Fibroblast of lung (primary cell): ENCODE measurements at regions not wholly inside any gene's neighbourhood (a gene's known extent, or its start where the extent isn't known, plus 50 kb on each side); places are given as distances from the start of the nearest gene placed in this dataset.

ENCODE experiments used
- DNase-seq, 2 donors: peaks; one replicate each; pipeline versions ENCODE4 v3.0.0 to v3.0.0-alpha.2; 2010; ENCODE audit warnings: low read depth in 2 of 2
- H2AFZ ChIP-seq: 2 replicates; pipeline ENCODE4 v1.5.1; 2012; ENCODE audit warnings: low read length, control low read depth, inconsistent platforms
- H3K27ac ChIP-seq: 2 replicates; pipeline ENCODE4 v1.5.1; 2011; ENCODE audit warnings: low read length, control low read depth; ENCODE audit not compliant: insufficient read depth
- H3K27me3 ChIP-seq: 2 replicates; pipeline ENCODE4 v1.5.1; 2011; ENCODE audit warnings: mild to moderate bottlenecking, low read length; ENCODE audit not compliant: control insufficient read depth, insufficient read depth
- H3K36me3 ChIP-seq: 2 replicates; pipeline ENCODE4 v1.5.1; 2011; ENCODE audit warnings: low read length; ENCODE audit not compliant: control insufficient read depth, insufficient read depth
- H3K4me1 ChIP-seq: 2 replicates; pipeline ENCODE4 v1.5.1; 2011; ENCODE audit warnings: low read length; ENCODE audit not compliant: control insufficient read depth, insufficient read depth; ENCODE audit errors: extremely low read depth
- H3K4me2 ChIP-seq: 2 replicates; pipeline ENCODE4 v1.5.1; 2011; ENCODE audit warnings: low read length, control low read depth; ENCODE audit not compliant: insufficient read depth; ENCODE audit errors: extremely low read depth
- H3K4me3 ChIP-seq, 4 experiments: fragments of 200-600 bp in 1 of 4; sonication (generic) in 1 of 4; replicated peaks in 1 of 4; 2 replicates each; pipeline ENCODE4 v1.5.1; 2011 to 2016; ENCODE audit warnings: low read length in 4 of 4, low read depth in 3 of 4, mild to moderate bottlenecking in 3 of 4, control low read depth in 2 of 4, inconsistent platforms in 1 of 4, mixed read lengths in 1 of 4; ENCODE audit not compliant: insufficient read depth in 1 of 4; ENCODE audit errors: control extremely low read depth in 1 of 4
- H3K79me2 ChIP-seq: 2 replicates; pipeline ENCODE4 v1.5.1; 2012; ENCODE audit warnings: mild to moderate bottlenecking, low read length, inconsistent platforms; ENCODE audit not compliant: control insufficient read depth, insufficient read depth
- H3K9ac ChIP-seq: 2 replicates; pipeline ENCODE4 v1.5.1; 2011; ENCODE audit warnings: mild to moderate bottlenecking, low read length, control low read depth; ENCODE audit not compliant: insufficient read depth
- H3K9me3 ChIP-seq: 2 replicates; pipeline ENCODE4 v1.5.1; 2012; ENCODE audit warnings: low read depth, low read length; ENCODE audit not compliant: control insufficient read depth, insufficient read depth
- H4K20me1 ChIP-seq: 2 replicates; pipeline ENCODE4 v1.5.1; 2011; ENCODE audit warnings: low read length; ENCODE audit not compliant: control insufficient read depth, insufficient read depth; ENCODE audit errors: extremely low read depth
- EZH2 ChIP-seq: IDR thresholded peaks from 2 replicates; pipeline ENCODE4 v1.5.1; 2012; ENCODE audit warnings: low read length, control low read depth, mild to moderate bottlenecking; ENCODE audit errors: missing control alignments
- TF ChIP-seq, protein P1 (sequence below), 2 donors: IDR thresholded peaks in 1 of 2; conservative IDR thresholded peaks in 1 of 2; 1 replicate in 1 of 2; 2 replicates in 1 of 2; pipeline ENCODE4 v1.5.1; 2011 to 2012; ENCODE audit warnings: low read length in 2 of 2, control low read depth in 1 of 2, inconsistent platforms in 1 of 2, low read depth in 1 of 2, mild to moderate bottlenecking in 1 of 2

DNA sequence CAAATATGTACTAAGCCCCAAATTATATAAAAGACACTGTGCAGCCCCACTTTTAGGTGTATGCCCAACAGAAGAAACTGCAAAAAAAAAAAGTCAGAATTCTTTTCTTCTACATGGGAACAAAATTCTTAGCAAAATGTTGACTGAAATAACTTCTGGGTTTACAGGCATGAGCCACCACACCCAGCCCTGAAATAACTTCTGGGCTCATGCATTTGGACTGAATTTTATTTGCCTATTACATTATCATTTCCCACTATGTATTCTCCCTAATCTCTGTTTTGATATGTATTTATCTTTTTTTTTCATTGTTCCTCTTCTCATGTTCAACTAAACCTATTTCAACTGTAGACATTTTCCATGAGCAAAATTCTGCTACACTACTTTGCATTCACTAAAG, 169.2 kb downstream of the GRIN2B start:
- Histone ChIP-seq H2AFZ (no peak overlapping the region), H3K27ac (no peak overlapping the region), H3K9ac (no peak overlapping the region), H4K20me1 (no peaks in the 10 kb centered on the region), H3K9me3 (no peaks in the 10 kb centered on the region), H3K79me2 (no peaks in the 10 kb centered on the region), H3K4me2 (no peak overlapping the region), H3K4me3 (no peak overlapping the region), H3K4me1 (no peaks in the 10 kb centered on the region), H3K36me3 (no peaks in the 10 kb centered on the region), H3K27me3 (no peaks in the 10 kb centered on the region)
- no peak for DNase-seq
- no peak for TF ChIP-seq EZH2
- TF ChIP-seq, protein P1, sequence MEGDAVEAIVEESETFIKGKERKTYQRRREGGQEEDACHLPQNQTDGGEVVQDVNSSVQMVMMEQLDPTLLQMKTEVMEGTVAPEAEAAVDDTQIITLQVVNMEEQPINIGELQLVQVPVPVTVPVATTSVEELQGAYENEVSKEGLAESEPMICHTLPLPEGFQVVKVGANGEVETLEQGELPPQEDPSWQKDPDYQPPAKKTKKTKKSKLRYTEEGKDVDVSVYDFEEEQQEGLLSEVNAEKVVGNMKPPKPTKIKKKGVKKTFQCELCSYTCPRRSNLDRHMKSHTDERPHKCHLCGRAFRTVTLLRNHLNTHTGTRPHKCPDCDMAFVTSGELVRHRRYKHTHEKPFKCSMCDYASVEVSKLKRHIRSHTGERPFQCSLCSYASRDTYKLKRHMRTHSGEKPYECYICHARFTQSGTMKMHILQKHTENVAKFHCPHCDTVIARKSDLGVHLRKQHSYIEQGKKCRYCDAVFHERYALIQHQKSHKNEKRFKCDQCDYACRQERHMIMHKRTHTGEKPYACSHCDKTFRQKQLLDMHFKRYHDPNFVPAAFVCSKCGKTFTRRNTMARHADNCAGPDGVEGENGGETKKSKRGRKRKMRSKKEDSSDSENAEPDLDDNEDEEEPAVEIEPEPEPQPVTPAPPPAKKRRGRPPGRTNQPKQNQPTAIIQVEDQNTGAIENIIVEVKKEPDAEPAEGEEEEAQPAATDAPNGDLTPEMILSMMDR (conservative IDR thresholded peaks at IDR 0.05 in 1 of 2, IDR thresholded peaks at IDR 0.05 in 1 of 2; ENCODE audit: low read depth in 1 of 2, low read length in 2 of 2), result no peak

DNA sequence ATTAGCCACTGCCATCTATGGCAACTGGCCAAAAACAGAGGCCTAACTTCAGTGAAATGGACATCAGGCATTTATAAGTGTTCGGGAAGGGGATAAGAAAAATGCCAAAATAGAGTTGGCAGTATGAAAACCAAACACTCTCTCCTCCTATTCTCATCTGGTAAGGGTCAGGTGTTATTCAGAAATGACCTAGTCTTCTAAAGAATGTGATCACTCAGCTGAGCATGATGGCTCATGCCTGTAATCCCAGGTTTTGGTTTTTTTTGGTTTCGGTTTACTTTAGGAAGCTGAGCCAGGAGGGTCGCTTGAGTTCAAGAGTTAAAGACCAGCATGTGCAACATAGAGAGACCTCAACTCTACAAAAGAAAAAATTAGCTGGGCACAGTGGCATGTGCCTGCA, 170.3 kb downstream of the GRIN2B start:
- TF ChIP-seq EZH2, result no peak
- TF ChIP-seq, protein P1 (conservative IDR thresholded peaks at IDR 0.05 in 1 of 2, IDR thresholded peaks at IDR 0.05 in 1 of 2; ENCODE audit: low read depth in 1 of 2, low read length in 2 of 2), result no peak
- no peak overlapping the region for H3K9ac ChIP-seq
- no peak overlapping the region for H3K4me2 ChIP-seq
- no peaks in the 10 kb centered on the region for H4K20me1 ChIP-seq
- H3K27me3 ChIP-seq, result no peaks in the 10 kb centered on the region
- no peaks in the 10 kb centered on the region for H3K4me1 ChIP-seq
- H2AFZ ChIP-seq, result no peak overlapping the region
- H3K4me3 ChIP-seq, result no peak overlapping the region
- DNase-seq, result no peak
- H3K36me3 ChIP-seq, result no peaks in the 10 kb centered on the region
- H3K9me3 ChIP-seq, result no peaks in the 10 kb centered on the region
- H3K27ac ChIP-seq, result no peak overlapping the region
- no peaks in the 10 kb centered on the region for H3K79me2 ChIP-seq

DNA sequence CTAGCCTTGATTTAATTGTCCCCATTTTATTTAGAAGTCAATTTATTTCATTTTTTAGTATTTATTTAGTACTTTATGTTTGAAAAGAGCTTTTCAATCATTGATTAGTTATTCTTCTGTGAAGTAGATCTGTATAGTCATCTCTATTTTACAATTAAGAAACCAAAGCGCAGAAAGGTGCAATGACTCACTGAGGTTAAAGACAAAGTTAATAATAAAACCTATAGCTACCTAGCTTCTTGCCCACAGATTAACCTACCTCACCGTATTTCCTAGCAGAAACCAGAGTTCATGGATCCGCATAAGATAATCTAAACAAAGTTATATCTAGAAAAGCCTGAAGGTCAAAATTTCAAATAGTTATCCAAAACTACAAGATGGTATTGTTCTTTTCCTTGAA, 176.4 kb downstream of the GRIN2B start:
- no peak overlapping the region for H3K9ac ChIP-seq
- H3K79me2 ChIP-seq, result no peaks in the 10 kb centered on the region
- H3K27ac ChIP-seq, result no peak overlapping the region
- TF ChIP-seq, protein P1 (conservative IDR thresholded peaks at IDR 0.05 in 1 of 2, IDR thresholded peaks at IDR 0.05 in 1 of 2; ENCODE audit: low read depth in 1 of 2, low read length in 2 of 2), result no peak
- TF ChIP-seq EZH2, result no peak
- no peaks in the 10 kb centered on the region for H4K20me1 ChIP-seq
- H3K4me2 ChIP-seq, result no peak overlapping the region
- H3K9me3 ChIP-seq, result no peaks in the 10 kb centered on the region
- no peak overlapping the region for H3K4me3 ChIP-seq
- no peaks in the 10 kb centered on the region for H3K27me3 ChIP-seq
- no peak overlapping the region for H2AFZ ChIP-seq
- DNase-seq, result no peak
- no peaks in the 10 kb centered on the region for H3K36me3 ChIP-seq
- H3K4me1 ChIP-seq, result no peaks in the 10 kb centered on the region
